Activated T-helper 2 cell treated with anti-CD3 and anti-CD28 coated beads, Interferon-gamma antibody, Interleukin-2, Interleukin-4, amounts not matched to agents 10 μg/mL and 5 μg/mL and 100 μg/mL, durations not matched to agents 14 hours and 24 hours and 36 hours (primary cell): ENCODE measurements at regions not wholly inside any gene's neighbourhood (a gene's known extent, or its start where the extent isn't known, plus 50 kb on each side); places are given as distances from the start of the nearest gene placed in this dataset.

ENCODE experiments used
- DNase-seq: peaks from one replicate; pipeline ENCODE4 v3.0.0; 2021; ENCODE audit warnings: low spot score
- H3K27ac Mint-ChIP-seq: one replicate; pipeline ENCODE4 v1.8.0; 2021; ENCODE audit warnings: mixed read lengths
- H3K27me3 Mint-ChIP-seq: one replicate; pipeline ENCODE4 v1.8.0; 2021; ENCODE audit warnings: low read depth, mixed read lengths
- H3K36me3 Mint-ChIP-seq: one replicate; pipeline ENCODE4 v1.8.0; 2021; ENCODE audit warnings: low read depth, mixed read lengths
- H3K4me1 Mint-ChIP-seq: one replicate; pipeline ENCODE4 v1.8.0; 2021; ENCODE audit warnings: low read depth, mixed read lengths
- H3K4me3 Mint-ChIP-seq: one replicate; pipeline ENCODE4 v1.8.0; 2021; ENCODE audit warnings: low read depth, mild to moderate bottlenecking, moderate library complexity, mixed read lengths
- H3K9me3 Mint-ChIP-seq: one replicate; pipeline ENCODE4 v1.8.0; 2021; ENCODE audit warnings: mixed read lengths
- intact Hi-C: fragments of 100-400 bp; cut with micrococcal nuclease; formaldehyde crosslinking; loops from one replicate; pipeline ENCODE4 v1.15.1; 2023

DNA sequence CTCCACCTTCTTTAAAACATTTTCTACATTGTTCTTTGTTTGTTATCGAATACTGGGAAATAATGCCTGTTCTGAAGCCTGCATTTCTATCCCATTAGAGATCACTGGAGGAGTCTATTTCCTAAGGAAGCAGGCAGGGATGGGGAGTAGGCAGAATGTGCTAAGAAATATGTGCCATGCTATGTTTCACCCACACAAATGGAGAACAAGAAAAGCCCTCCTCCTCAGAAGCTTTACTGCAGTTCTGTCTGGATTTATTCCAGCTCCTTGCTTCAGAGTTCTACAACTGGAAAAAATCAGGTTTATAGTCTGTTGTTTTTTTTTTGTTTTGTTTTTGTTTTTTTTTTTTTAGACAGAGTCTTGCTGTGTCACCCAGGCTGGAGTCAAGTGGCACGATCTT lies 825.1 kb downstream of the SLC4A3 start:
- H3K27me3 Mint-ChIP-seq, result no peaks in the 10 kb centered on the region
- intact Hi-C loops, result no loop called here
- DNase-seq, result no peak
- H3K9me3 Mint-ChIP-seq, result no peaks in the 10 kb centered on the region
- H3K4me1 Mint-ChIP-seq, result no peaks in the 10 kb centered on the region
- H3K27ac Mint-ChIP-seq, result no peak overlapping the region
- H3K36me3 Mint-ChIP-seq, result no peaks in the 10 kb centered on the region
- no peak overlapping the region for H3K4me3 Mint-ChIP-seq

DNA sequence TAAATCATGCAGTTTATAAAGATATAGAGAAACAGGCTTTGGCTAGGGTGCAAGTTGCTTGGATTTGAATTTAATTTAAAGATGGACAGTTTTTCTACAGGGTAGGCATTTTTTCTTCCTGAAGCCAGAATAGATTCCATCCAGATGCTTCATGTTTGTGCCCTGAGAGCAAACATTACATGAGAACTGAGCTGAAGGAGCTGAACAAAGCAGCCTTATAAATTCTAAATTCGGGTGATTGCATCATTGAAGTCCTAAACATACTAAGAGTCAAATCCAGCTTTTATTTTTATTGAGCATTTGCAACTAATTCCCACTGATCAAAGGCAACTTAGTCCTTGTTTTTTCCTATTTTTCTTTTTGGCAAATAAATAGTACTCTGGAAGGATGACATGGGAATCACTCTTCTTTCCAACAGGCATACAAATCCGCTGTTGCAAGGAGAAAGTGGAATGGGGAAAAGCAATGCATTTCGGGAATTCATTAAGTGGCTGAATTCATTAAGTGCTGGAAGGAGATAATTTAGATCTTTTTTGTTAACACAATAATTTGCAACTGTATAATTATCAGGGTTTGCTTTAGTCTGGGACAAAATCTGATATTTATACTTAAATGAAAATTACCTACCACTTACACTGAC lies 828.0 kb downstream of the SLC4A3 start:
- DNase-seq, result no peak
- intact Hi-C loops, result no loop called here
- Mint-ChIP-seq H3K4me1 (no peaks in the 10 kb centered on the region), H3K9me3 (no peaks in the 10 kb centered on the region), H3K4me3 (no peak overlapping the region), H3K27me3 (no peaks in the 10 kb centered on the region), H3K27ac (no peak overlapping the region), H3K36me3 (no peaks in the 10 kb centered on the region)

DNA sequence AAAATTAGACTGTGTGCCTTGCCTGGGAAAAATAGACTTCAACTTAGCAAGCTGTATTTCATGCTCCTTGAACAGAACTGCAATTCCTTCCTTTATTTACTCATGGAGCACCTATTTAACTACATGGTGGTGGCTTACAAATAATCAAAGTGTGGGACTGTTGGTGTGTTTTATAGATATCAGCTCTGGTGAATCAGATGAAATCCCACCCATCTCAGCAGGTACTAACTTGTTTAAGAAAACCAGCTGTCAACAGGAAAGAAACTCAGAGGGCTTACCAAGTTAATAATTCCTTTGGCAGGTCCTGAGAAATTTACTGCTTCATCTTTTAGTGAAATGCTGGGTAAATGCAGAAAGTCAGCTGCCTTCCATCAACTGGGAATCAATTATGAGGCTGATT lies 830.6 kb downstream of the SLC4A3 start:
- DNase-seq, result no peak
- Mint-ChIP-seq H3K9me3 (no peaks in the 10 kb centered on the region), H3K4me3 (no peak overlapping the region), H3K27ac (no peak overlapping the region), H3K4me1 (no peaks in the 10 kb centered on the region), H3K27me3 (no peaks in the 10 kb centered on the region), H3K36me3 (no peaks in the 10 kb centered on the region)
- intact Hi-C loops, result no loop called here

DNA sequence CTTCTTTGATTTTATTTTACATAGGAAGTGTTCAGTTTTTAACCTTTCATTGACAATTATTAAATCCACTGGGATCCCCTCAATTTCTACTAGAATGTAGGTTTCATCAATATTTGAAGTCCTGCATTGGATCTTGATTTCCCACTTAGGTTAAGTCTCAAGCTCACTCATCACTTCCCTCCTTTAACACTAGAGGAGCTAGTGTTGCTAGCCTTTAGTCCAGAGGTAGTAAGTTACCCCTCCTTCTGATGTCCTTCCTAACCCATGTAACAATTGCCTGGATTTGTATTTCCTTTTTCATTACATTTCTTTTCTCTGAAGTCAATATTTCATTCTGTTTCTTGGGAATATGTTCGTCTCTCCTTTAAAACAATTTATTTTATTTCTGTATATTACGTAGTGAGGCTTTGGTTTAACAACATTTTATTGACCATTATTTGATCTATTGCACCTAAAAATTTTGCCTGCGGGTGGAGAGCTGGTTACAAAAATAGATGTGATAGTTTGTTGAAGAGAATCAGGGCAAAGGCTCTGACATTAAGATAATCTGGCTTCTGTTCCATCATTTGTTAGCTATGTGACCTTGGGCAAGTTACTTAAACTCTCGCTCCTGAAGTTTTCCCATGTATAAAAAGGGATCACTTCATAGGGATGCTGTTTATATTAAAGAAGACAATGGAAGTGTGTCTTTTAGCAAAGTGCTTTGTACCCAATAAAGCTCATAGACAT lies 833.0 kb downstream of the SLC4A3 start:
- H3K27me3 Mint-ChIP-seq, result no peaks in the 10 kb centered on the region
- H3K4me3 Mint-ChIP-seq, result no peak overlapping the region
- no peaks in the 10 kb centered on the region for H3K4me1 Mint-ChIP-seq
- H3K36me3 Mint-ChIP-seq, result no peaks in the 10 kb centered on the region
- no peak overlapping the region for H3K27ac Mint-ChIP-seq
- DNase-seq, result no peak
- no peaks in the 10 kb centered on the region for H3K9me3 Mint-ChIP-seq
- intact Hi-C loops, result no loop called here

DNA sequence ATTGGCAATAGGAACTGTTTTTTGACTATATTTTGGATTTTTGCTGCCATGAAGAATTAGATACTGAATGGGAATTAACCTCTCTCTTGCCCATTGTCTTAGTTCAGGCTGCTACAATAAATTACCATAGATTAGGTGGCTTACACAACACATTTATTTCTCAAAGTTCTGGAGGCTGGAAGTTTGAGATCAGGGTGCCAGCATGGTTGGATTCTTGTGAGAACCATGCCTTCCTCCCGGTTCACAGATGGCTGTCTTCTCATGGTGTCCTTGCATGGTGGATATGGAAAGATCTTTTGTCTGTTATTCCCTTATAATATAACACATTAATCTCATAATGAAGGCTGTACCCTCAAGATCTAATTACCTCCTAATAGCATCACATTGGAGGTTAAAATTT lies 836.4 kb downstream of the SLC4A3 start:
- Mint-ChIP-seq H3K36me3 (no peaks in the 10 kb centered on the region), H3K27me3 (no peaks in the 10 kb centered on the region), H3K4me3 (no peak overlapping the region), H3K9me3 (no peaks in the 10 kb centered on the region), H3K27ac (no peak overlapping the region), H3K4me1 (no peaks in the 10 kb centered on the region)
- DNase-seq, result no peak
- intact Hi-C loops, result no loop called here

DNA sequence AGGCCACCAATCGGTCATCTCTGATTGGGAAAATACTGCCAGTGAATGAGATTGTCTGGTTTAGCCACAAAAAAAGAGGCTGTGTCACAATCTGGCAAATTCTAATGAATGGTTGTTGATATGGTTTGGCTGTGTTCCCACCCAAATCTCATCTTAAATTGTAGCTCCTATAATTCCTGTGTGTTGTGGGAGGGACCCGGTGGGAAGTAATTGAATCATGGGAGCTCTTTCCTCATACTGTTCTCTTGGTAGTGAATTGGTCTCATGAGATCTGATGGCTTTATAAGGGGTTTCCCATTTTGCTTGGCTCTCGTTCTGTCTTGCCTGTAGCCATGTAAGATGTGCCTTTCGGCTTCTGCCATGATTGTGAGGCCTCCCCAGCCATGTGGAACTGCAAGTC lies 838.3 kb downstream of the SLC4A3 start:
- intact Hi-C loops, result no loop called here
- Mint-ChIP-seq H3K36me3 (no peaks in the 10 kb centered on the region), H3K27me3 (no peaks in the 10 kb centered on the region), H3K27ac (no peak overlapping the region), H3K9me3 (no peaks in the 10 kb centered on the region), H3K4me1 (no peaks in the 10 kb centered on the region), H3K4me3 (no peak overlapping the region)
- no peak for DNase-seq

DNA sequence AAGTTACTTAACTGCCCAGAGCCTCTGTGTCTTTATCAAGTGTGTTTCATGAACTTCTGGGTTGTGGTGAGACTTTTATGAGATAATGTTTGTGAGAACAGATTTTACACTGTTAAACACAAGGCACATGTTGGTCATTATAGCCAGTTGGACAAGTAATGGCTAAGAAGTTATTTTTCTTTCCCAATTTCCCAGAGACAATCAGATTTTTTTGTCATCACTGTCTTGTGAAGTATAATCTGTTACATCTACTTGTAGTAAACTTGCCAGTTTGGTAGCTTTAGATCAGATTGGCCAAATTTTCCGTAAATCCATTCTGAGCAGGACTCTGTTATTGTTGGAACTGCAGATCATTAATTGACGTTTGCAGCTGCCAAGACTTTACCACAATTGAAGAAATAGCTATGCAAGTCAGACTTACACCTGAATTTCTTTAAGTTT lies 838.8 kb downstream of the SLC4A3 start:
- H3K4me1 Mint-ChIP-seq, result no peaks in the 10 kb centered on the region
- intact Hi-C loops, result no loop called here
- H3K27me3 Mint-ChIP-seq, result no peaks in the 10 kb centered on the region
- H3K27ac Mint-ChIP-seq, result no peak overlapping the region
- DNase-seq, result no peak
- H3K9me3 Mint-ChIP-seq, result no peaks in the 10 kb centered on the region
- no peaks in the 10 kb centered on the region for H3K36me3 Mint-ChIP-seq
- H3K4me3 Mint-ChIP-seq, result no peak overlapping the region

DNA sequence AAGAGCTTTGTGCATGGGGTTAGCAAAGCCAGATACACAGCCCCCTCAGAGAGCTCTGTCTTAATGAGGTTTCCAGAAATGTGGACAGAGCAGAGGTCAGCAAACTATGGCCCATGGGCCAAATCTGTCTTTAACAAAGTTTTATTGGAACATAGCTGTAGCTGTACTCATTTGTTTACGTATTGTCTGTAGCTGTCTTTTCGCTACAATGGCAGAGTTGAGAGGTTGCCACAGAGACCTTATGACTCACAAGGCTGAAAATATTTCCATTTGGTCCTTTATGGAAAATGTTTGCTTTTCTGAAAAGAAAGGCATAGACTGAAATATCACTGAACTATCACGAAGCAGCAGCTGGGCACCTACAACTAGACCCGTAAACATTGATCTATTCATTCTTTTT lies 841.8 kb downstream of the SLC4A3 start:
- DNase-seq, result no peak
- no peaks in the 10 kb centered on the region for H3K9me3 Mint-ChIP-seq
- no peaks in the 10 kb centered on the region for H3K36me3 Mint-ChIP-seq
- intact Hi-C loops, result no loop called here
- no peaks in the 10 kb centered on the region for H3K4me1 Mint-ChIP-seq
- H3K27me3 Mint-ChIP-seq, result no peaks in the 10 kb centered on the region
- no peak overlapping the region for H3K4me3 Mint-ChIP-seq
- H3K27ac Mint-ChIP-seq, result no peak overlapping the region

DNA sequence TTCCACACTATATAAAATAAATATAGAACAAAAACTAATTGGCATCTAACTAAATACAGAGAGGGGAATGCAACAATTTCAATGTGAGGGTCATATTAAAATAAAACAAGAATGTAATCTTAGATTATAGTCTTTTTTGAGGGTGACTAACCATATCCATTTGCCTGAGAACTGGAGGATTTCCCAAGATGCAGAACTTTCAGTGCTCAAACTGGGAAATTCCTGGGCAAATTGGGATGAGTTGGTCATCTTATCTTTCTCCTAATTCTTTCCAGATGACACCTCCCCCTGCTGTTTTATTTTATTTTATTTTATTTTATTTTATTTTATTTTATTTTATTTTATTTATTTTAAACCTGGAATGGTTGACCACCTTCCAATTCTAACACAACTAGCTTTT lies 846.2 kb downstream of the SLC4A3 start:
- Mint-ChIP-seq H3K36me3 (no peaks in the 10 kb centered on the region), H3K9me3 (no peaks in the 10 kb centered on the region), H3K4me1 (no peaks in the 10 kb centered on the region)

DNA sequence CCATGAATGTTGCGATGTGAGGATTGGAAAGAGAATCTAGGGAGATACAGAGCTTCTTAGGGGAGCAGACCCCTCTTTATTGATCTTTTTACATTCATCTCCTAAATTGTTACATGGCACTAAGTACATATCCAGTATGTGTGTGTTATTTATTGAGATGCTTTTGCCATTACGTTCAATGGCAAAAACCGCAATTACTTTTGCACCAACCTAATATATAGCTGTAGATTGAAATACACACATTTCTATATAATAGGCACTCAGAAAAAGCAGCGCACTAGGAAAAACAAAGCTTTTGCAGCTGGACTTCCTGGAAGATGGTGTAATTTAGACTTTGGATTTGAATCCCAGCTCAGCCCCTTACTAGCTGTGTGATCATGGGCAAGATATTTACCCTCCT lies 849.4 kb downstream of the SLC4A3 start:
- no peak for DNase-seq
- intact Hi-C loops, result no loop called here
- no peaks in the 10 kb centered on the region for H3K9me3 Mint-ChIP-seq
- H3K27ac Mint-ChIP-seq, result no peak overlapping the region
- no peaks in the 10 kb centered on the region for H3K36me3 Mint-ChIP-seq
- H3K27me3 Mint-ChIP-seq, result no peaks in the 10 kb centered on the region
- no peak overlapping the region for H3K4me3 Mint-ChIP-seq
- H3K4me1 Mint-ChIP-seq, result no peaks in the 10 kb centered on the region

More for the DNA sequence above, 846.2 kb downstream of the SLC4A3 start:
- H3K27me3 Mint-ChIP-seq, result no peaks in the 10 kb centered on the region
- no peak overlapping the region for H3K27ac Mint-ChIP-seq
- H3K4me3 Mint-ChIP-seq, result no peak overlapping the region
- intact Hi-C loops, result no loop called here
- no peak for DNase-seq

DNA sequence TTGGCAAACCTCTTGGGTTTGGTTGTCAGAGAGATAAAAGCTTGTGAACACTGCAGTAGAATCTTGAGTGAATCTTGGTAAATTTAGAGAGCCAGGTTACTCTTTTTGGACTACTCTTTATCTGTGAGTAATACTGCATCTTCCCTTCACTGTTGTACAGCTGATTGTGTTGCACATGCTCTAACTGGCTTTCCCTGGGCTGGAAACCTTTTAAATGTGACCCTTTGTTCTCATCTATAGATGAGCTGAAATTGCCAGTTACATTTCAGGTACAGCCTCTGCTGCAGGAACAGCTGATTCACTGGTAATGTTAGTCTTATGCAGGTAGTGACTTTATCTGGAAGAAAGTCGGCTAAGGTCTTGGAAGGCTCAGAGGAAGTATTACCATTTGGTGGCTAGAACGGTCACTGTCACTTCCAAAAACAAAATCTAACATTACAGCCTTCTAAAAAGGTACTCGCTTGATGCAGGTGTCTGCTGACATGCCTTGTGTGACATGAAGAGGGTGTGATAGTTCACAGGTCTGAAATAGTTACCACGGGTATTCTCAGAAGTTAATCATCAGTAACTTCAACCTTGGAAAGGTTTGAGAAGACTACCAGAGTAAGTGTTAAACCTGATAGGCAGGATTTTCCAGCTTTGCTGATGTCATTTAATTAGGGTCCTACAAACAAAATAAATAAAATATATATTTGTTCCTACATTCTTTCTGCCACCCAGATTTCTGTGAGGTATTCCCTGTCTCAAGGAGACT lies 851.1 kb downstream of the SLC4A3 start:
- Mint-ChIP-seq H3K27ac (no peak overlapping the region), H3K27me3 (no peaks in the 10 kb centered on the region), H3K36me3 (no peaks in the 10 kb centered on the region), H3K4me3 (no peak overlapping the region), H3K9me3 (no peaks in the 10 kb centered on the region), H3K4me1 (no peaks in the 10 kb centered on the region)
- DNase-seq, result no peak
- intact Hi-C loops, result no loop called here

DNA sequence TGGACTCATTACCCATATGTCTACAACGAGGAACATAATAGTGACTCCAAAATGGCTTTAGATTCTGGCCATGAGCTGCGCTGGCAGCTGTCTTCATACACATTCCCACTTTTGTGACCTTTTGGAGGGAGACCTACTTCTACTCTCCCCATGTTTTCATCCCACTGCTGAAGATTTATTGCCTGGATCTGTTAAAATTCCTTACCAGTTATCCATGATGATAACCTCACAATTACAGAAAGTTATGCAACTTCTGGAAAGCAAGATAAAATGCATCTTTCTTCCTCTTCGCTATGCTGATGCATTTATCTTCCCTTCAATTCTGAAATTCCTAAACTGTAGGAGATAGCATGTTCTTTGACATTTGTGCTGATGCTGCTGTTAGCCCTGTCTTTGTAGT lies 855.3 kb downstream of the SLC4A3 start:
- intact Hi-C loops, result no loop called here
- Mint-ChIP-seq H3K36me3 (no peaks in the 10 kb centered on the region), H3K4me1 (no peaks in the 10 kb centered on the region), H3K27ac (no peak overlapping the region), H3K9me3 (peaks cover 5% of the 10 kb centered on the region), H3K27me3 (no peaks in the 10 kb centered on the region), H3K4me3 (no peak overlapping the region)
- no peak for DNase-seq

DNA sequence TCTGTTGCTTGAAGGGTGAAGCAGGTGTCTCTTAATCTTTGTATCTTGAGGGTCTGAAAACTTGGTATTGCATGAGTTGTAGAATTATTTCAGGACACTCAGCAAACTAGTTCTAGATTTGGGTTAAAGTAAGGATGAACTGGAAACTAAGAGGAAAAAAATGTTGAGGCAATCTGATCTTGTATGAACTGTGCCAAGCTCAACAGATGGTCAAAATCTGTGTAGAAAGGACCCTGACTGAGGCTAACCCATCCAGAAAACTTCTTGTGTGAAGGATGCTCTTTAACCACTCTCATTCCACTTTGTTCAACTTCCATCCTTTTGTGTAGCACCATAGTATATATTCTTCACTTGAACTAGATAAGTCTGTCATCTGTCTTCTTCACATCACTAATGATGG lies 861.7 kb downstream of the SLC4A3 start:
- H3K4me1 Mint-ChIP-seq, result no peaks in the 10 kb centered on the region
- H3K4me3 Mint-ChIP-seq, result no peak overlapping the region
- DNase-seq, result no peak
- no peaks in the 10 kb centered on the region for H3K27me3 Mint-ChIP-seq
- no peak overlapping the region for H3K27ac Mint-ChIP-seq
- peaks cover 5% of the 10 kb centered on the region for H3K9me3 Mint-ChIP-seq
- intact Hi-C loops, result no loop called here
- H3K36me3 Mint-ChIP-seq, result no peaks in the 10 kb centered on the region
